ENCODE measurements at regions not wholly inside any gene's neighbourhood (a gene's known extent, or its start where the extent isn't known, plus 50 kb on each side); places are given as distances from the start of the nearest gene placed in this dataset.

GRCh38 chr6:134105940-134106339 is 53.5 kb upstream of the SLC2A12 start:
- TF ChIP-seq, protein P1, sequence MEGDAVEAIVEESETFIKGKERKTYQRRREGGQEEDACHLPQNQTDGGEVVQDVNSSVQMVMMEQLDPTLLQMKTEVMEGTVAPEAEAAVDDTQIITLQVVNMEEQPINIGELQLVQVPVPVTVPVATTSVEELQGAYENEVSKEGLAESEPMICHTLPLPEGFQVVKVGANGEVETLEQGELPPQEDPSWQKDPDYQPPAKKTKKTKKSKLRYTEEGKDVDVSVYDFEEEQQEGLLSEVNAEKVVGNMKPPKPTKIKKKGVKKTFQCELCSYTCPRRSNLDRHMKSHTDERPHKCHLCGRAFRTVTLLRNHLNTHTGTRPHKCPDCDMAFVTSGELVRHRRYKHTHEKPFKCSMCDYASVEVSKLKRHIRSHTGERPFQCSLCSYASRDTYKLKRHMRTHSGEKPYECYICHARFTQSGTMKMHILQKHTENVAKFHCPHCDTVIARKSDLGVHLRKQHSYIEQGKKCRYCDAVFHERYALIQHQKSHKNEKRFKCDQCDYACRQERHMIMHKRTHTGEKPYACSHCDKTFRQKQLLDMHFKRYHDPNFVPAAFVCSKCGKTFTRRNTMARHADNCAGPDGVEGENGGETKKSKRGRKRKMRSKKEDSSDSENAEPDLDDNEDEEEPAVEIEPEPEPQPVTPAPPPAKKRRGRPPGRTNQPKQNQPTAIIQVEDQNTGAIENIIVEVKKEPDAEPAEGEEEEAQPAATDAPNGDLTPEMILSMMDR (conservative IDR thresholded peaks at IDR 0.05): no peak
- H3K27ac ChIP-seq: peak overlapping the region; percentile 5; the same call in 1 of the 2 replicates

GRCh38 chr6:134103006-134103405 is 50.6 kb upstream of the SLC2A12 start:
- TF ChIP-seq, protein P1 (conservative IDR thresholded peaks at IDR 0.05): no peak
- H3K27ac ChIP-seq: no peak overlapping the region

Measured in VCaP (cell line).